HCT116 (cell line): ENCODE measurements at regions not wholly inside any gene's neighbourhood (a gene's known extent, or its start where the extent isn't known, plus 50 kb on each side); places are given as distances from the start of the nearest gene placed in this dataset.

Experiments used
- ATAC-seq: fragments of 200-7000 bp; cut with Tn5 transposase; 2 replicates; pipeline ENCODE4 v1.9.1; 2020; ENCODE audit warnings: mild to moderate bottlenecking, moderate library complexity
- BruUV-seq: library from RNA; stranded (reverse); fragments of 400-500 nt; replicated peaks from 2 replicates; lab custom pipeline; 2021; lab: Mats Ljungman, UMichigan
- CTCF ChIA-PET: fragments of 300-600 bp; sonication (Branson Sonifier 250); formaldehyde crosslinking; loops from one replicate; lab custom pipeline; 2021; ENCODE audit warnings: antibody characterized with exemption; lab: Charles Lee
- POLR2A ChIA-PET: fragments of 300-600, 350-600 bp; sonication (Branson Sonifier 250); formaldehyde crosslinking; loops from one replicate; lab custom pipeline; 2021; ENCODE audit warnings: antibody characterized with exemption; lab: Charles Lee
- RAD21 ChIA-PET, 2 experiments: fragments of 300-600 bp; sonication (Branson Sonifier 250); formaldehyde crosslinking; loops; one replicate each; lab custom pipeline; 2023; ENCODE audit warnings: low total read pairs in 2 of 2; ENCODE audit not compliant: uncharacterized antibody in 2 of 2, unreplicated experiment in 2 of 2, low non-redundant PET in 1 of 2; lab: Charles Lee
- DNase-seq: peaks from one replicate; pipeline ENCODE4 v3.0.0-alpha.2; 2010; ENCODE audit warnings: low read depth, low spot score
- H2AFZ ChIP-seq: fragments of 200-600 bp; shearing (Covaris generic), sonication (generic); 2 replicates; pipeline ENCODE4 v1.6.1; 2017; ENCODE audit warnings: low read depth, mixed run types, mixed read lengths, antibody characterized with exemption, low read length; ENCODE audit not compliant: poor library complexity, severe bottlenecking
- H3K27ac ChIP-seq: 2 replicates; pipeline ENCODE4 v1.5.1; 2012; ENCODE audit warnings: low read depth, low read length
- H3K27me3 ChIP-seq: fragments of 200-600 bp; sonication (generic); 2 replicates; pipeline ENCODE4 v1.6.1; 2016; ENCODE audit warnings: mixed run types, low read length, mixed read lengths; ENCODE audit not compliant: insufficient read depth
- H3K36me3 ChIP-seq, 2 experiments: fragments of 200-500 bp in 1 of 2; fragments of 200-600 bp in 1 of 2; sonication (Bioruptor generic) in 1 of 2; sonication (generic) in 1 of 2; 2 replicates each; pipeline versions ENCODE4 v1.5.1 to v1.6.1; 2014 to 2016; ENCODE audit warnings: low read length in 2 of 2, inconsistent platforms in 1 of 2, mixed read lengths in 1 of 2, mixed run types in 1 of 2; ENCODE audit not compliant: insufficient read depth in 2 of 2, control insufficient read depth in 1 of 2
- H3K4me1 ChIP-seq, 2 experiments: fragments of 200-600 bp in 1 of 2; sonication (generic) in 1 of 2; 2 replicates each; pipeline versions ENCODE4 v1.5.1 to v1.6.1; 2012 to 2017; ENCODE audit warnings: low read length in 2 of 2, inconsistent platforms in 1 of 2, mild to moderate bottlenecking in 1 of 2, mixed read lengths in 1 of 2, mixed run types in 1 of 2, moderate library complexity in 1 of 2; ENCODE audit not compliant: insufficient read depth in 2 of 2, control insufficient read depth in 1 of 2
- H3K4me2 ChIP-seq: fragments of 200-600 bp; sonication (generic); 2 replicates; pipeline ENCODE4 v1.6.1; 2017; ENCODE audit warnings: mixed run types, low read length, mixed read lengths
- H3K4me3 ChIP-seq, 2 experiments: fragments of 200-600 bp in 1 of 2; sonication (generic) in 1 of 2; replicated peaks in 1 of 2; 2 replicates each; pipeline ENCODE4 v1.5.1; 2011 to 2016; ENCODE audit warnings: low read length in 2 of 2, control low read depth in 1 of 2, low read depth in 1 of 2, mild to moderate bottlenecking in 1 of 2, mixed read lengths in 1 of 2, mixed run types in 1 of 2
- H3K79me2 ChIP-seq: fragments of 200-600 bp; sonication (generic); 2 replicates; pipeline ENCODE4 v1.6.1; 2017; ENCODE audit warnings: mild to moderate bottlenecking, mixed run types, low read length, moderate library complexity, mixed read lengths; ENCODE audit not compliant: insufficient read depth
- H3K9ac ChIP-seq: fragments of 200-600 bp; sonication (generic); 2 replicates; pipeline ENCODE4 v1.6.1; 2016; ENCODE audit warnings: low read length, mixed read lengths
- H3K9me2 ChIP-seq: fragments of 200-600 bp; sonication (generic), shearing (Covaris generic); 2 replicates; pipeline ENCODE4 v1.6.1; 2017; ENCODE audit warnings: mixed run types, mild to moderate bottlenecking, moderate library complexity; ENCODE audit not compliant: insufficient read depth
- H3K9me3 ChIP-seq, 2 experiments: fragments of 200-500 bp in 1 of 2; fragments of 200-600 bp in 1 of 2; sonication (Bioruptor generic) in 1 of 2; sonication (generic) in 1 of 2; 2 replicates each; pipeline ENCODE4 v1.6.1; 2014 to 2017; ENCODE audit warnings: low read length in 2 of 2, mixed read lengths in 2 of 2, inconsistent platforms in 1 of 2, low read depth in 1 of 2, mild to moderate bottlenecking in 1 of 2, mixed run types in 1 of 2, moderate library complexity in 1 of 2; ENCODE audit not compliant: control insufficient read depth in 1 of 2, insufficient read depth in 1 of 2
- H4K20me1 ChIP-seq: fragments of 200-600 bp; sonication (generic), shearing (Covaris generic); 2 replicates; pipeline ENCODE4 v1.6.1; 2017; ENCODE audit warnings: mixed run types, mild to moderate bottlenecking, moderate library complexity; ENCODE audit not compliant: insufficient read depth
- CBX3 ChIP-seq: IDR thresholded peaks from 2 replicates; pipeline ENCODE4 v1.6.1; 2012; ENCODE audit warnings: low read depth
- EGR1 ChIP-seq: IDR thresholded peaks from 2 replicates; pipeline ENCODE4 v1.6.1; 2012; ENCODE audit warnings: low read depth
- EZH2phosphoT487 ChIP-seq: fragments of 200-600 bp; IDR thresholded peaks from 2 replicates; pipeline ENCODE4 v1.6.1; 2018; ENCODE audit warnings: antibody characterized with exemption, borderline replicate concordance
- FOSL1 ChIP-seq: IDR thresholded peaks from 2 replicates; pipeline ENCODE4 v1.6.1; 2012; ENCODE audit warnings: low read depth
- POLR2AphosphoS5 ChIP-seq: IDR thresholded peaks from 2 replicates; pipeline ENCODE4 v1.6.1; 2011; ENCODE audit warnings: mild to moderate bottlenecking, low read depth, low read length, moderate library complexity
- SRF ChIP-seq: IDR thresholded peaks from 2 replicates; pipeline ENCODE4 v1.6.1; 2012; ENCODE audit warnings: low read depth
- YY1 ChIP-seq: IDR thresholded peaks from 2 replicates; pipeline ENCODE4 v1.6.1; 2011; ENCODE audit warnings: low read length, low read depth, moderate library complexity, mild to moderate bottlenecking; ENCODE audit not compliant: insufficient replicate concordance; ENCODE audit errors: extremely low read depth
- ZFX ChIP-seq: fragments of 450-650 bp; IDR thresholded peaks from 2 replicates; pipeline ENCODE4 v1.6.1; 2017
- ZNF274 ChIP-seq: fragments of 200-500 bp; sonication (Bioruptor generic); IDR thresholded peaks from 2 replicates; pipeline ENCODE4 v1.6.1; 2014; ENCODE audit warnings: mild to moderate bottlenecking, low read depth, low read length, inconsistent platforms
- intact Hi-C: fragments of 100-400 bp; cut with micrococcal nuclease; formaldehyde crosslinking; loops from 2 replicates; pipeline ENCODE4 v1.10.0; 2022
- TF ChIP-seq, protein P1 (sequence below): IDR thresholded peaks from 2 replicates; pipeline ENCODE4 v1.6.1; 2012
- TF ChIP-seq, protein P2 (sequence below), 3 experiments: fragments of 200-600 bp in 1 of 3; sonication (generic) in 1 of 3; IDR thresholded peaks in 2 of 3; conservative IDR thresholded peaks in 1 of 3; 2 replicates each; pipeline ENCODE4 v1.5.1; 2012 to 2017; ENCODE audit warnings: low read depth in 2 of 3, low read length in 2 of 3, antibody characterized with exemption in 1 of 3, borderline replicate concordance in 1 of 3, control low read depth in 1 of 3, mild to moderate bottlenecking in 1 of 3, mixed read lengths in 1 of 3, mixed run types in 1 of 3, moderate library complexity in 1 of 3; ENCODE audit not compliant: insufficient read depth in 1 of 3

DNA sequence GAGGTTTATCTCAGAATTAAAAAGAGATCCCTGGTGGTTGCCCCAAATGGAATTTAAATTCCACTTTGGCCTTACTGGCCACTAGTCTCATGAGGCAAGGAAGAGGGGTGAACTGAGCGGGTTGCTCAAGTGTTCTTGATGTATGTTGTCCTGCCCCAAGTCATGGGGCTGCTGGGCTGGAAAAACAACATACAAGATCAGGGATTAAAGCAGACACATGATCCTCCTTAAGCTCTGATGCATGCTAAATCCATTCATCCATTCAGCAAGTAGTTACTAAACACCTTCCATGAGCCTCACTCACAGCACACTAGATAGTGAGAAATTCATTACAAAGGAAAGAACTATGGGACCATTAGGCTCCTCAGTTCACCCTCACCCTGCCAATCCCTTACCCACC is 196.3 kb downstream of the MREG start:
- no peaks in the 10 kb centered on the region for H3K9me3 ChIP-seq
- CTCF ChIA-PET = interaction anchor here (0.8 kb wide), 1 partner anchor 11 kb away, joined by 3 read pairs; no protein-coding TSS in a partner anchor
- no peaks in the 10 kb centered on the region for H3K27me3 ChIP-seq

More for the DNA sequence above, 196.3 kb downstream of the MREG start:
- no peak overlapping the region for H3K9ac ChIP-seq
- H3K4me3 ChIP-seq = no peak overlapping the region
- no peak for ATAC-seq
- H3K36me3 ChIP-seq = no peaks in the 10 kb centered on the region
- H3K4me1 ChIP-seq = no peaks in the 10 kb centered on the region
- no peak overlapping the region for H2AFZ ChIP-seq
- no peak overlapping the region for H3K27ac ChIP-seq
- ChIA-PET RAD21 (no interaction called here), POLR2A (no interaction called here)
- H3K4me2 ChIP-seq = no peak overlapping the region
- DNase-seq = no peak
- no peaks in the 10 kb centered on the region for H3K79me2 ChIP-seq
- intact Hi-C loops = no loop called here
- TF ChIP-seq, protein P1, sequence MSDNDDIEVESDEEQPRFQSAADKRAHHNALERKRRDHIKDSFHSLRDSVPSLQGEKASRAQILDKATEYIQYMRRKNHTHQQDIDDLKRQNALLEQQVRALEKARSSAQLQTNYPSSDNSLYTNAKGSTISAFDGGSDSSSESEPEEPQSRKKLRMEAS = no peak
- TF ChIP-seq ZNF274 (no peak), CBX3 (no peak), YY1 (no peak), ZFX (no peak), EZH2phosphoT487 (no peak), POLR2AphosphoS5 (no peak), FOSL1 (no peak), EGR1 (no peak), SRF (no peak)
- TF ChIP-seq, protein P2, sequence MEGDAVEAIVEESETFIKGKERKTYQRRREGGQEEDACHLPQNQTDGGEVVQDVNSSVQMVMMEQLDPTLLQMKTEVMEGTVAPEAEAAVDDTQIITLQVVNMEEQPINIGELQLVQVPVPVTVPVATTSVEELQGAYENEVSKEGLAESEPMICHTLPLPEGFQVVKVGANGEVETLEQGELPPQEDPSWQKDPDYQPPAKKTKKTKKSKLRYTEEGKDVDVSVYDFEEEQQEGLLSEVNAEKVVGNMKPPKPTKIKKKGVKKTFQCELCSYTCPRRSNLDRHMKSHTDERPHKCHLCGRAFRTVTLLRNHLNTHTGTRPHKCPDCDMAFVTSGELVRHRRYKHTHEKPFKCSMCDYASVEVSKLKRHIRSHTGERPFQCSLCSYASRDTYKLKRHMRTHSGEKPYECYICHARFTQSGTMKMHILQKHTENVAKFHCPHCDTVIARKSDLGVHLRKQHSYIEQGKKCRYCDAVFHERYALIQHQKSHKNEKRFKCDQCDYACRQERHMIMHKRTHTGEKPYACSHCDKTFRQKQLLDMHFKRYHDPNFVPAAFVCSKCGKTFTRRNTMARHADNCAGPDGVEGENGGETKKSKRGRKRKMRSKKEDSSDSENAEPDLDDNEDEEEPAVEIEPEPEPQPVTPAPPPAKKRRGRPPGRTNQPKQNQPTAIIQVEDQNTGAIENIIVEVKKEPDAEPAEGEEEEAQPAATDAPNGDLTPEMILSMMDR (IDR thresholded peaks at IDR 0.05 in 2 of 3, conservative IDR thresholded peaks at IDR 0.05 in 1 of 3; ENCODE audit: borderline replicate concordance in 1 of 3, insufficient read depth in 1 of 3, low read depth in 2 of 3, low read length in 2 of 3) = no peak
- H3K9me2 ChIP-seq = no peaks in the 10 kb centered on the region
- H4K20me1 ChIP-seq = no peaks in the 10 kb centered on the region
- no TSS peak for BruUV-seq
